GM12874 (cell line): ENCODE measurements at regions not wholly inside any gene's neighbourhood (a gene's known extent, or its start where the extent isn't known, plus 50 kb on each side); places are given as distances from the start of the nearest gene placed in this dataset.

Source experiments
- CTCF ChIP-seq: IDR thresholded peaks from 2 replicates; pipeline ENCODE4 v1.5.1; 2011; ENCODE audit warnings: low read depth, mild to moderate bottlenecking, control low read depth, low read length, moderate library complexity; ENCODE audit not compliant: insufficient read depth

- no peak for TF ChIP-seq CTCF
These were observed 273.9 kb downstream of the HAPSTR1 start for GRCh38 chr16:9365370-9365728.

DNA sequence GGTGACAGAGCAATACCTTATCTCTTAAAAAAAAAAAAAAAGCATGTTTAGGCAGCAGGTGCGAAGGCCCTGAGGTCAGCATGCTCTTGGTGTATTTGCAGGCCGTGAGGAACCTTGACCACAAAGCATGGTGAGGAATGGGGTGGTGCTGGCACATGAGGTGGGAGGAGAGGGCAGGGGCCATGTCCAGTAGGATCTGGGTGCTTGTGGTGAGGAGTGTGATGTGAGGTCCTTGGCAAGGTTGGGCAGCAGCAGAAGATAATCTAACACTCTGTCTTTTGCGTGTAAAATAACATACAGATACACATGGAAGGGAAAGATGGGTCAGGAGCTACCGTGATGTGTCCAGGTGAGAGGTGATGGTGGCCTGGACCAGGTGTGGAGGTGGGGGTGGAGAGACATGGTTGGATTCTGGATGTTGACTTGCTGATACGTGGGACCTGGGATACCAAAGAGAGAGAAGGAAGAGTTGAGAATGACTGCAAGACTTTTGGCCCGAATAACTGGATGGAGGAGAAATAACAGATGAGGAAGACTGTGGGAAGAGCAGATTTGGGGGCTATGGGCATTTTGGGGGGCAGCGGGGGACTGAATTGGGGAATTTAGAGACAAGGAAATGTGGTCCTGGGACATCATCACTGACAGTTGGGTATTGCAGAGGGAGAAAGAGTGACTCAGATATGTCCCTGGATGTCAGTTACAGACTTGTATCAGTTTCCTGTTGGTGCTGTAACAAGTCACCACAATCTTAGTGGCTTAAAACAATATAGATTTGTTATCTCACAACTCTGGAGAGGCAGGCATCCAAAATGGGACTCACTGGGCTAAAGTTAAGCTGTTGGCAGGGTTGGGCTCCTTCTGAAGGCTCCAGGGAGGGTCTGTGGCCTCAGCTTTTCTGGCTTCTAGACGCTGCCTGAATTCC is 274.9 kb downstream of the HAPSTR1 start:
- no peak for TF ChIP-seq CTCF

GRCh38 chr16:9370061-9370491 is 278.6 kb downstream of the HAPSTR1 start:
- no peak for TF ChIP-seq CTCF

GRCh38 chr16:9371713-9372448 is 280.4 kb downstream of the HAPSTR1 start:
- TF ChIP-seq CTCF, result no peak

GRCh38 chr16:9372934-9373890 is 281.8 kb downstream of the HAPSTR1 start:
- no peak for TF ChIP-seq CTCF

- no peak for TF ChIP-seq CTCF
These were observed 282.6 kb downstream of the HAPSTR1 start for GRCh38 chr16:9374061-9374460.
